ENCODE measurements at regions not wholly inside any gene's neighbourhood (a gene's known extent, or its start where the extent isn't known, plus 50 kb on each side); places are given as distances from the start of the nearest gene placed in this dataset.

DNA sequence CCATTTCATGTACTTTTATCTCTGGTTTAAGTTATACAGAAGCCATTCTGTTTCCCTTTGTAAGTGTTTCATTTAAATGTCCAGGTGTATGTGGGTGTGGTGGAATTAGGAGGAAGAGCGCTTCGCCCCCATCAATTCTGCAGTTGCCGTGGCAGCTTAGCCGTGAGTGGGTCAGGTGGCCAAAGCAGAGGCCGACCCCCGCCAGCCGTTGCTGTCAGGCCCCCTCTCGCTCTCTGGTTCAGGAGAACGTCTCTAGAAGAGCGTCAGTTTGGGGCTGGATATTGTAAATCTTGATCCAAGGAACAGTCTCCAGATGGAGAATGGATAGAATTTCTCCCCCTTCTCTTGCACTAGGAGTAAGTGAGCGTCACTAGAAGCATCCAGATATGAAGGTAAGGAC lies 367.4 kb downstream of the FOXA2 start:
- DNase-seq, result no peak

DNA sequence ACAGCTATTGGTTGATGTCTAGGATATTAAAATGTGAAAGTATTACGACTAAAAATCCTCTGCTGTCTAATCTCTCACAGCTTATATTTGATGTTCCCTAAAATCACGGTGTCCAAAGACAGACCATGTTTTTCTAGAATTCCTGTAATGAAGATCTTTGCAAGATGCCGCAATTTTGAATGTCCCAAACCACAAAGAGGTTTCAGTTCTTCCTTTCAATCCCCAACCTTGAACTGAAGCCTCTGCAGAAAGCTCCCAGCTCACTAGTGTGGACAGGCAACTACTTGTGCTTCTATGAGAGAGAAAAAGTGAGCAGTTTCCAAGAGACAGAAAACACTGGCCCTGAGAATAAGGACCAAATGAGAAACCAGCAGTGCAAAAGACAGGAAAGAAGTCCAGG lies 370.1 kb downstream of the FOXA2 start:
- no peak for DNase-seq

DNA sequence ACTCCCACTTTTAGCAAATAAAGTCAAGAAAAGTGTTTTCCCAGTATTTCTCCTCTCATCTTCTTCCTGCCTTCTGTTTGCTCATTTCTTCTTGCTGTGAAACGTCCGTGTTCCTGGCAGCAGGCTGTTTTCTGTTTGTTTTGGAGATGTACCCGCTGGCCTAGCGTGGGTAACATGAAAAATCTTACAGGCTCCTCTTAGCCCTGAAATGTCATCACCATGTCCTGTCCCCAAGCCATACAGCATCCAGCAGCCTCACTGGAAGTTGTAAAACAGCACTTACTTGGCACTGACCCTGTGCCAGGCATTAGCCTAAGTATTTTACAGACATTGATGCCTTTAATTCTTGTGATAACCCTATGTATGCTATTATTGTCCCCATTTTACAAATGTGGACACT lies 371.1 kb downstream of the FOXA2 start:
- DNase-seq, result no peak

DNA sequence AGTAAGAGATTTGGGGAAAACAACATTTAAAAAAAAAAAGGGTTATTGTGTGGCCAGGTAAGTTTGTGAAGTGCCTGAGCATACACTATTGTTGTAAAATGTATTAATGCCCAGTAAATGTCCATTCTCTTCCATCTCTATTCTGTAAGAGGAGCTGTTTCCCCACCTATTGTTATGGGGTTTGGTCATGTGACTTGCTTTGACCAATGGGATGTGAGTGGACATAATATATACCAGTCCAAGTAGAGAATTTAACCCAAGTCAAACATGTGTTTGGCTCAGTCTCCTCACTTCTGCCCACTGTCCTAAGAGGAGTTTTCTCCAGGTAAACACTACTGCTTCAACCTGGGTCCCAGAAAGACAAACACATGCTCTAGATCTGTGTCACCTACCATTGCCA lies 377.1 kb downstream of the FOXA2 start:
- no peak for DNase-seq

DNA sequence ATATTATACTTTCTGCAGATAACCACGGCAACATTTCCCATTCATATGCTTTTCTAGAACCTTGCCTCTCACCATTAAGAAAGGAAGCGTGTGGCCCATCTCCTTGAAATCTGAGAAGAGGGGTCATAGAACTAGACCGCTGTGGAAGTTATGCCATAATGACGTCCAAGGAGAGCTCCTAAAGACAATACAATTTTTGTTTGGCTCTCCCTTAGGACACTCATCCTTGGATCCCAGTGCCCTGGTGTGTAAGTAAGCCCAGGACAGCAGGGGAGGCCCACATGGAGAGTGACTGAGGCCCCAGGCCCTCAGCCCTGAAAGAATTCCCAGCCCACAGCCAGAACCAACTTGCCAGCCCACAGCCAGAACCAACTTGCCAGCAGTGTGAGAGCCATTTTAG lies 379.6 kb downstream of the FOXA2 start:
- DNase-seq, result no peak

DNA sequence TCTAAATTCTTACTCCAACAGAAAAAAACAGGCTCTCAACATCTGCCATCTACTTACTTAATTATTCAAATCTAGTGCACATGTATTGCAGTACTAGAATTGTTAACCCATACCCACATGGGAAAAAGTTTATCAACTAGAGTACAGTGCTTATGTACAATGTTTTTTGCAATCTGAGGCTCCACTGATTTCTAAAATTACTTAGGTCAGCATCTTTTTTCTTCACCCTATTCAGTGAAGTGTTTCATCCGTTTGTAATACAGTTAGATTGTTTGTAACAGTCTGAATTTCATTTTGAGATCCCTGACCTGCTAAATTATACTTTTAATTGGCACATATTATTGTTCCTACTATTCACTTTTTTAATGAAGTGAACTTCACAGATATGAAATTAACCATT lies 402.2 kb downstream of the FOXA2 start:
- no peak for DNase-seq

DNA sequence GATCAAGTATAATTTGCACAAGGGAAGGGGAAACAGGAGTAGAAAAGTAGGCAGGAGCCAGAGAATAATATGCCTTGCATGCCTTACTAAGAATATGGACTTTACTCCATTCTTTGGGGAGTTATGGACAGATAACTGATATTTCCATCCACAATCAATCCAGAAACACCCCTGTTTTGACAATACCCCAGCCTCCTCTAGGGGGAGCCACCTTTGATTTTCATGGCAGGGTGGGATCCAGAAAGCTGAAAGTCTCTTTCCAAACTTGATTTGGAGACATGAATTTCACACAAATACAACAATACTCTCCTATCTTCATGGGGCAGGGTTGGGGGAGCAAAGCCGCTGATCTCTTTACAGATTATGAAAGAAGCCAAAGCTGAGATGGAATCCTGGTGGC lies 404.1 kb downstream of the FOXA2 start:
- no peak for DNase-seq

DNA sequence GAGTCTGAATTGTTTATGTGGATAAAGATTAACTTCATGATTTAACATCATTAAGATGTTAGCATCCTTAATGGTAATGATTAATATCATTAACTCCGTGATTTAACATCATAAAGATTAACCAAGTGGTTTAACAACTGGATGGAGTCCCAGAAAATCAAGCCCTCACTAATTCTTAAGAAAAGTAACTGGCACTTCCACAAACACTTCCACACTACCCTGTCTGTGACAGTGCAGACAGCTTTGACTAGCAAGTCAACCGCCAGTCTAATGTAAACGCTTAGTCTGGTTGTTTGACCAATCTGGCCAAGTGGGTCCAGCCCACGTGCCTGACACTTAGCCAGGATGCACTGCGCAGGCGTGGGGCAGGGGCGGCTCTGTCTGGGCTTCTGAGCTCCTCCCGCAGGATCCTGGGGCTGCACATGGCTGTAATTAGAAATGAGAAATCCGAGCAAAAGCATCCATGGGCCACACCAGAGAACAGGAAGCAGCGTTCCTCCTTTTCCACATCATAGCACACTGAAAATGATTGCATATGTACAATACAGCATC lies 424.2 kb downstream of the FOXA2 start:
- DNase-seq, result no peak

DNA sequence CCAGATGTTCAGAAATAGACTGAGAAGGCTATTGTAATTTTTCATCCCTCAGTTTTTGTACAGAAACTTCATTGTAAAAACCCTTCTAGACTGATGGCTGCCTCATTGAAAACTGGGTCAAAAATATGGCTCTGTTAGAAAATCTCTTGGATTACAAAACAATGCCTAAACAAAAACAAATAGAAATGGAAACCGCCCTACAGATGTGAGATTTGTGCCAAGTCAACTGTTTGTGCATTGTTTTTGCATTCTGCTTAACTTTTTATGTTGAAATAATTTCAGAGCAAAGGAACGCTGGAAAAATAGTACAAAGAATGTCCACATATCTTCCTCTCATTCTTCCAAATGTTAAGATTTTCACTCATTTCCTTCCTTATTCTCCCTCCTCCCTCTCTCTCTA lies 425.1 kb downstream of the FOXA2 start:
- DNase-seq, result no peak

DNA sequence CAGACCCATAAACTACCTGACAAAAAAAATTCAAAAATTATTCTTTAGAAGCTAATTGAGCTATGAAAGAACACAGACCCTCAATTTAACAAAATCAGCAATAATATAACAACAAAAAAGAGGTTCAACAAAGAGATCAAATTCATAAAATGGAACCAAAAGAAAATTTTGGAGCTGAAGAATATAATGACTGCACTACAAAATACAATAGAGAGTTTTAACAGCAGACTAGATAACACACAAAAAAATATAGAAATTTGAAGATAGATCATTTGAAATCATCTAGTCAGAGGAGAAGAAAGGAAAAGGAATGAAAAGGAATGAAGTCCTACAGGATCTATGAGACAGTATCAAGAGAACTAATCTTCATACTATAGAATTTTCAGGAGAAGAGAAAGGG lies 422.1 kb downstream of the PAX1 start:
- DNase-seq, result no peak

DNA sequence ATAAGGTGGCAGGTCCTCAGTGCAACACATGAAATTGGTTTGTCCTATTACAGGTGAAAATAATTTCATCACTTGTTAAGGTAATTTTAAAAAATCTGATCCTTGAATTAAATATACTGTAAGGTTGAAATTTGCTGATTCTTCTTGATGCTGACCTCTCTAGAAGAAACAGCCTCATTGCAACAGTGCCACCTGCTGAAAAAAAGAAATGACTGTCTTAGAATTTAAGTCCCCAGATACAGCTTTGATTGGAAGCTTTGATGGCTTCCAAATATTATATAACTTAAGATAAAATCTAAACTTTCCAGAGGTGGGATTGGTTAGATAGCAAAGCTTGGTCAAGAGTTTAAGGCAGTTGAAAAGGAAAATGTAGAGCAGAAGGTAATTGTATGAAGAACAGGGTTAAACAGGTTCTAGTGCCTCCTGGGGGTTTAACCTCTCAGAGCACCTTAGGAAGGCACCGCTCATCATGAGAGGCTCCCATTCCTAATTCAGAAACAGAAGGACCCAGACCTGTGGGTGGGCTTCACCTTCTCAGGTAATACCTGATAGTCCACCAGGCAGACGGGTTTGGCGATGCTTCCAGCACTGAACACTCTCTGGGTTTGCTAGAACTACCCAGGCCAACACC lies 401.0 kb downstream of the PAX1 start:
- no peak for DNase-seq

DNA sequence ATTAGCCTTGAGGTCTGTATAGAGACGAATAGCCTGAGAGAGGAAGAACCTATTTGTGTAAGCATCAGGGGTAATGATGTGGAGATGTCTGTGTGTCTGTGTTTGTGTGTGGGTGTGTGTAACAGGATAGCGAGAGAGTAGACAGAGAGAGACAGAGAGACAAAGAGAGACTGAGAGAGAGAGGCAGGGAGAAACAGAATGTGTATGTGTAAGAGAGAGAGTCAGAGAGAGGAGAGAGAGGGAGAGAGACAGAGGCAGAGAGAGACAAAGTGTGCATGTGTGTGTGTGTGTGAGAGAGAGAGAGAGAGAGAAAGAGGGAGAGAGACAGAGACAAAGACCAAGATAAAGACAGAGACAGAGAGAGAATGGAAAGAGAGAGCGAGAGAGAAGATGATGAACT lies 396.1 kb downstream of the PAX1 start:
- DNase-seq, result no peak

DNA sequence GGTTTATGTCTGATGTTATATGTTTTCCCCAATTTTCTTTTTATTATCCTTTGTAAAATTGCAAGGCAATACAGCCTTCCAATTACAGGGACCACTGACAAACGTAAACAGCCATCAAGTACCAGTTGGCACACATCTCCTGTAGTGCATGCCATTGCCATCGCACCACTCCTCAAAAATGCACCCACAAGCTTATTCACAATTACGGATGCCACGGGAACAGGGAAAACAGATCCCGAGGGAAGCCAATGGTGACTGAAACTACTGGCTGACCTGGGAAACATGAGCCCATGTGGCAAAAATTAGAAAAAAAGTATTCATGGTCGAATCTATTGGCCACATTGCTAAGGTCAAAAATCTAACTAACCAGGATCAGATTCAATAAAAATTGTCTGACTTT lies 395.2 kb downstream of the PAX1 start:
- no peak for DNase-seq

DNA sequence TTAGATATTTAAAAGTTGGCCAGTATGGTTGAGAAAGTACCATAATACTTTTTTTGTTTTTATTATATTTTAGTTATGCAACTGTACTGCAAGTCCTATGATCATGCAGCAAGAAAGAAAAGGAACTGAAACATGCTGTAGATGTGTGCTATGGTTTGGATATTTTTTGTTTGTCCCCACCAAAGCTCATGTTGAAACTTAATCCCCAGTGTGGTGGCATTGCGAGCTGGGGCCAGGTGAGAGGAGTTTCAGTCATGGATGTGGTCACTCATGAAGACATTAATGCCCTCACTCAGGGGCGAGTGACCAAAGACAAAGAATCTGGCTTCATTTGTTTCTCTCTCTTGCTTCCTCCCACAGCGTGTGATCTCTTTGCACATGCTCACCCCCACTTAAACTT lies 393.9 kb downstream of the PAX1 start:
- DNase-seq, result no peak

DNA sequence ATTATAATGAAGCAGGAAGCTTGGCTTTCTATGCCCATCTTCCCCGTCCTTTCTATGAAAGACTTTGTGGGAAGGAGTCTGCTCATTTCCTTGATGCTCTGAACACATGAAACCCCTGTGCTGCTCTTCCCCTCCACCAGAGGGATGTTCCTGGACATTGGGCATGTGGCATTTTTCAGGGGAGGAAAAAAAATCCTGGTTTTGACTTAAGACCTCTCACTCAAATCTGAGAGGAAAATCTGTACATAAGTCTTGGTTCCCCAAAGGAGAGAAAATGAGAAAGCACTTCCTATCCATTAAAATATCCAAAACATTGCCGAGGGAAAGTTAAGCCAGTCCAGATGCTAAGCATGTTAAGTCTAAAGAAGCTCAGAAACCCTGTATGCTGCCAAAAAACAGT lies 393.0 kb downstream of the PAX1 start:
- DNase-seq, result no peak

DNA sequence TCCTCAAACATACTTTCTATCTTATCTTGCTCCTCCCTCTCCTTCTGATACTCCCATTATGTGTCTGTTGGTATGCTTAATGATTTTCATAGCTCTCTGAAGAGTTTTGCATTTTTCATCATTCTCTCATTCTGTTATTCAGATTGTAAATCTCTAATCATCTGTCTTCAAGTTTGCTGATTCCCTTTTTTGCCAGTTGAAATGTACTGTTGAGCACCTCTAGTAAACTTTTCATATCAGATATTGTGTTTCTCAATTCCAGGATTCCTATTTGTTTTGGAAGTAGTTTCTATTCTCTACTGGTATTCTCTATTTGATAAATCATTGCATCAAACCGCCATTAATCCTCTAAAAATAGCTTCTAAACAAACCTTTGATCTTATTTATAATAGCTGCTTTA lies 387.7 kb downstream of the PAX1 start:
- no peak for DNase-seq

DNA sequence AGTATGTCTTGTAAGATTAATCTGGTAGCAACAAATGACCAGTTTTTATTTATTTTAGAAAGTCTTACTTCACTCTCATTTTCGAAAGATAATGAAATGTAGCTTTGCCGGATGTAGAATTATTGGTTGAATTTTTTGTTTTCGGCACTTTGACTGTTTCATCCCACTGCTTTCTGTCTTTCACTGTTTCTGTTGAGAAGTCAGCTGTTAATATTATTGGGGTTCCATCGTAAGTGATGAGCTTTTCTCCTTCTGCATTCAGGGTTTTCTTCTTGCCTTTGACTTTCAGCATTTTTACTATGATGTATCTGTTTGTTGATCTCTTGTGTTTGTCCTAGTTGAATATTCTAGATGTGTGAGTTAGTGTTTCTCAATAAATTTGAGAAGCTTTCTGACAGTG lies 383.4 kb downstream of the PAX1 start:
- DNase-seq, result no peak

DNA sequence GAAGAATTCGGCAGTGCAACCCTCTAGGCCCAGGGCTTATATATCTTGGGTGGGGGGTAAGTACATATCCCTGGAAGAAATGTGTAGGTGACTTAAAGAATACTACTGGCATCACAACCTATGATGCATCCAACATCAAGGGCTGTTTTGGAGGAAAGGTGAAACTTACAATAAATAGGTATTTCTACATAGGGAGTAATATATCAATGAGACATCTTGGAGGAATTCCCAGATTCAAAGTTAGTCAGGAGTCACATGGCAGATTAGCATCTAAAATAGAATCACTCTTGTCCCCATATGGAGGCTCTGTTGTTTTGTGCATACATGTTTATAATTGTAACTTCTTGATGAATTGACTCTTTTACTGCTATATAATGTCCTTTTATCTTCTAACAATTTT lies 375.5 kb downstream of the PAX1 start:
- no peak for DNase-seq

DNA sequence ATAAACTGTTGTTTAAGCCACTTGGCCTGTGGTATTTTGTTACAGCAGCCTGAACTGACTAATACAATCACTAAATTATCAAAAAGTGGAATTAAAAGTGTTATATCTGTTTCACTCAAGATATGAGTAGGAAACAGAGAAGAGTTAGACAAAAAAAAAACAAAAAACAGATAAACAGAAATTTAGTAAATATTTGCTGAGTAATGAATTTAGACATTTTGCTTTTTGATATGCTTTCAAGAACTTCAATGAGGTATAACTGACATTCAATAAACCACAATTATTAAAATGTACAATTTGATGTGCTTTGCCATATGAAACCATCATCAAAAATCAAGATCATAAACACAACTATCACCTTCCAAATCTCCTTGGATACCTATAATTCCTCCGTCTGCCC lies 369.2 kb downstream of the PAX1 start:
- DNase-seq, result no peak

DNA sequence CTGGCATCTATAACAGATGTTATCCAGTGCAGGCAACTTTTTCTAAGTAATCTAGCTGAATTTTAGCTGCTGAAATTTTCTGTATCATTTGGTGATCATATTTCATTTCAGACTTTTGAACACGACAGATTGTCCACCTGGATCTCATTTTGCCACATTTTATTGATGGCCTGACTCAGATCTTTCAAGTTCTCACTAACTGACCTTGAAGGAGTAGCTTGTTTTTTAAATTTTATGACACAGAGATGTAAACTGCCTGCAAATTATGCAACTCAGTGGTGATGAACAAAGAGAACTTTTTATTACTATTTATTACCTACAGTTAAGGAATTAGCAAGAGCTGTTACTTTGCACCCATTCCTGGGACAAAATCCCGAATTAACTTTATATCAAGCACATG lies 366.4 kb downstream of the PAX1 start:
- no peak for DNase-seq

DNA sequence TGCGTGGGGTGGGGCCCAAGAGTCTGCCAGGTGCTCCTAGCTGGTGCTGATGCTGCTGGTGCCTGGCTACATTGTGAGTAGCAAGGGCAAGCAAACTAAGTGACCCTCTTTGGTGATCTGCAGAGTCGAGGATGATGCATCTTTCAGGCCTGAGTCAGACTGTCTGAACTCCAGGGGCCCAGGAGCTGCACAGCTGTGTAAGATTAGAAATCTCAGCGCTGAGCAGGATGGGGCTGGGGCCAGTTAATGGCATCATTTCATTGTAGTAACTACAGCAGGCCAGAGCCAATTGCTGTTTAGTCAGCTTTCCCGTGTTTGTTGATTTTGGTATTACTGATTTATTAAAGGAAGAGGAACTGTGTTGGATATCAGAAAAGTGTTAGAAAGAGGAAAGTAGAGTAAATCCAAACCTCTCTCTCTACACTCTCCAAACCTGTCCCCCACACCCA lies 365.2 kb downstream of the PAX1 start:
- DNase-seq, result no peak

DNA sequence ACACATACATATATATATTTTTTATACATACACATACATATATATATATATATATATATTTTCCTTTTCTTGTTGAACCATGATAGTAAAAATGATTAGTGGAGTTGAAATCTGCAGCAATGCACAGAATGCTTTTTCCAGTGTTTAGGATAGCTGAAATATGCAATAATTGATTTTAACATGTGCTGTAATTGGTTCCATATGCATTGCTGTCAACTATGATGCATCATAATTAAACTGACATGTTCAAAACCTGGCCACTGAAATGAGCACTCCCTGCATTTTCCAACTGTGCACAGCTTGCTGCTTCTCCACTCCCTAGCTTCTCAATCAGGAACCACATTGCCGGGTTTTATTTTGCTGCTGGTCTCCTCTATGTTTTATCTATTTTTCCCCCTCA lies 358.3 kb downstream of the PAX1 start:
- DNase-seq, result no peak

DNA sequence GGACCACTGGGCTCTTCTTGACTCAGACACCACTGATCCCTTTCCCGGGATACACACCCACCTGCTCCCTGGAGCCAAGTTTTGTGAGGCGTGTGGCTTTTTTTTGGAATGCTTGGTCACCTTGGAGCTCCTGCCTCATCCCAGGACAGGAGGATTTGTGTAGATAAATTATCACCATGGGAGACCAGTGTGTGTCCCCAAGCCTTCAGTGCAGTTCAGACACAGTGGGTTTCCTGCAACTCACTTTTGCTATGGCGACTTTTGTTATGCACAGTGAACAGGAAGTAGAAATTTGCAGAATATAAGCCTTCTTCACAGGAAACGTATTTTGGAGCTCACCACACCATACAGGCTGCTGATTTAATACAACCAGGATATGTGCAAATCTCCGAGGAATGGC lies 357.4 kb downstream of the PAX1 start:
- no peak for DNase-seq

DNA sequence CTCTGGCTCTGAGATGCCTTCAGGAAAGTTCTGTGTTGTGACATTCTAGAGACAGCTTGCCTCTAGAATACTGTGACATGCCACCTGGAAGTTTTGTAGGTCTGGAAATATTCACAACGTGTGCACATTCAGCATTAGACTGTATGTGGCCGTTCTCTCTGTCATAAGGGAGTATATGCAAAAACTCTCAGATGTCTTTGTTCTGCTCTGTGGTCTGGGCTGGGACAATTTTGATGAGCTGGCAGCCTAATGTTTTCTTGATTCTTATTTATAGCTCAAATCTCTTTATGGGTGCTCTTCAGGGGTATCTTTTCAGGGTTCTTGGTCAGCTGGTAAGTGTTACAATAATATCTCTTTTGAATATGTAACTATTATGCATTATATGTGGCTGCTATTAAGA lies 355.1 kb downstream of the PAX1 start:
- DNase-seq, result no peak

DNA sequence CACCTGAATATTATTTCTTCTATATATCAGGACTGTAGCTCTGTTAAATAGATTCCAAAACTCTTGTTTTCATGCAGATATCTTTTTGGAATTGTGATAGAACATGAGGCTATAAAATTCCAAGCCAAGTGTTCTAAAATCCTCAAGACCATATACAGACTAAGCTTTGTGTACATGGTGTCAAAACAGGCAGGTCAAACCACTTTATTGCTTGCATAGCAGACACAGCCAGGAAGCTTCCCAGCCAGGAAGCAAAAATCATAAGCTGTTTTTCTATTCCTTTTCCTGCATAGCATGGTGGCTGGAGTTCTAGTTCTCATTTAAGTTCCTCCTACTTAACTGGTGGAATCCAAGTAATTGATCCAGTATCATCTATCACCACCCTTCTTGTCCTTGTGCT lies 353.3 kb downstream of the PAX1 start:
- DNase-seq, result no peak

DNA sequence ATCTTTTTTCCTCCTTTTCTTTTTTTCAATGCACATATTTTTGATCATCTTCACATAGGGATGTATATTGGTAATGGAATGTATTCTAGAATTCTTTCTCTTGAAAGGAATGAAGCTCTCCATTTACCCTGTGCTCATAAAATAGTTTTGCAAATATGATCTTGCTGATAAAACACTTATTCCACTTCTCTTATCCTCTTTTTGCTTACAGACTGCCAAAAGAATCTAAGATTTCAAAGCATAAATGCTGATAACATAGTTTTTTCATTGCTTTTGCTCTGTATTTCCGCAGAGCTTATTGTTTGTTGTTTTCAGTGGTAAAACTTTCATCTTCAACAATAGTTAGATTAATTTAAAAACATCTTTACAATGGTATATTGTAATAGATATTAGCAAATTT lies 350.5 kb downstream of the PAX1 start:
- no peak for DNase-seq
